Left lung (tissue), 4 donors: ENCODE measurements at regions not wholly inside any gene's neighbourhood (a gene's known extent, or its start where the extent isn't known, plus 50 kb on each side); places are given as distances from the start of the nearest gene placed in this dataset.

Experiments used
- ATAC-seq: fragments of 200-7000 bp; cut with Tn5 transposase; one replicate; pipeline ENCODE4 v1.9.1; 2020; ENCODE audit warnings: moderate library complexity
- DNase-seq, 4 donors: peaks; one replicate each; pipeline ENCODE4 v3.0.0-alpha.2; 2013 to 2020
- H3K27ac ChIP-seq, 2 donors: fragments of 200-600 bp; sonication (generic) in 1 of 2; one replicate each; pipeline versions ENCODE4 v1.5.0 to v1.8.0; 2020 to 2021
- H3K27me3 ChIP-seq, 2 donors: fragments of 200-600 bp; sonication (generic) in 1 of 2; one replicate each; pipeline versions ENCODE4 v1.5.0 to v1.8.0; 2020 to 2021
- H3K36me3 ChIP-seq, 2 donors: fragments of 200-600 bp; sonication (generic) in 1 of 2; one replicate each; pipeline versions ENCODE4 v1.5.0 to v1.8.0; 2020 to 2021
- H3K4me1 ChIP-seq, 2 donors: fragments of 200-600 bp; one replicate each; pipeline ENCODE4 v1.8.0; 2021
- H3K4me3 ChIP-seq, 2 donors: fragments of 200-600 bp; sonication (generic) in 1 of 2; one replicate each; pipeline versions ENCODE4 v1.5.0 to v1.8.0; 2020 to 2021; ENCODE audit warnings: mild to moderate bottlenecking in 1 of 2
- H3K9me3 ChIP-seq, 2 donors: fragments of 200-600 bp; sonication (generic) in 1 of 2; one replicate each; pipeline versions ENCODE4 v1.5.0 to v1.8.0; 2020 to 2021
- intact Hi-C, 2 donors: fragments of 100-400 bp; cut with DNase I; formaldehyde crosslinking; loops; one replicate each; pipeline versions ENCODE4 v1.11.2 to v1.14.2; 2022
- TF ChIP-seq, protein P1 (sequence below), 2 donors: fragments of 200-600 bp; sonication (generic) in 1 of 2; IDR thresholded peaks; one replicate each; pipeline versions ENCODE4 v1.5.0 to v1.8.0; 2021; ENCODE audit warnings: antibody characterized with exemption in 2 of 2
- donor health status: DM: no; HTN: yes; CAD: no.
- donor health status: DM: no; HTN: no; CAD: no.

DNA sequence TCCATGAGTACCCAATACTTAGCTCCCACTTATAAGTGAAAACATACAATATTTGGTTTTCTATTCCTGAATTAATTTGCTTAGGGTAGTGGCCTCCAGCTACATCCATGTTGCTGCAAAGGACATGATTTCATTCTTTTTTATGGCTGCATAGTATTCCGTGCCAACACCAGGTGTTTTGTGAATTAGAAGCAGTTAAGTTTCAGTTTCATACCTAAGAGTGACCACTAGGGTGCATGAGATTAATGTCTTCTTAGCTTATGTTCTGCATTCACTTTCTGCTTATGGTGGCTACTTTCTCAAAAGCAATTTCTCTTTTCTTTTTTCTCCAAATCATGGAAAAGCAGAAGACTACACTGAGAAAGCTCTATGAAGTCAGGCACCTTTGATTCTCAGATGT lies 65.1 kb upstream of the VSTM2A start:
- Histone ChIP-seq H3K4me1 (no peaks in the 10 kb centered on the region), H3K27me3 (no peaks in the 10 kb centered on the region), H3K9me3 (peaks cover 0 to 3% of the 10 kb centered on the region in 2 donors), H3K4me3 (no peak overlapping the region), H3K27ac (no peak overlapping the region), H3K36me3 (no peaks in the 10 kb centered on the region)
- ATAC-seq (no peak), DNase-seq (no peak)
- TF ChIP-seq, protein P1, sequence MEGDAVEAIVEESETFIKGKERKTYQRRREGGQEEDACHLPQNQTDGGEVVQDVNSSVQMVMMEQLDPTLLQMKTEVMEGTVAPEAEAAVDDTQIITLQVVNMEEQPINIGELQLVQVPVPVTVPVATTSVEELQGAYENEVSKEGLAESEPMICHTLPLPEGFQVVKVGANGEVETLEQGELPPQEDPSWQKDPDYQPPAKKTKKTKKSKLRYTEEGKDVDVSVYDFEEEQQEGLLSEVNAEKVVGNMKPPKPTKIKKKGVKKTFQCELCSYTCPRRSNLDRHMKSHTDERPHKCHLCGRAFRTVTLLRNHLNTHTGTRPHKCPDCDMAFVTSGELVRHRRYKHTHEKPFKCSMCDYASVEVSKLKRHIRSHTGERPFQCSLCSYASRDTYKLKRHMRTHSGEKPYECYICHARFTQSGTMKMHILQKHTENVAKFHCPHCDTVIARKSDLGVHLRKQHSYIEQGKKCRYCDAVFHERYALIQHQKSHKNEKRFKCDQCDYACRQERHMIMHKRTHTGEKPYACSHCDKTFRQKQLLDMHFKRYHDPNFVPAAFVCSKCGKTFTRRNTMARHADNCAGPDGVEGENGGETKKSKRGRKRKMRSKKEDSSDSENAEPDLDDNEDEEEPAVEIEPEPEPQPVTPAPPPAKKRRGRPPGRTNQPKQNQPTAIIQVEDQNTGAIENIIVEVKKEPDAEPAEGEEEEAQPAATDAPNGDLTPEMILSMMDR (IDR thresholded peaks at IDR 0.05): no peak
- intact Hi-C loops: no loop called here

DNA sequence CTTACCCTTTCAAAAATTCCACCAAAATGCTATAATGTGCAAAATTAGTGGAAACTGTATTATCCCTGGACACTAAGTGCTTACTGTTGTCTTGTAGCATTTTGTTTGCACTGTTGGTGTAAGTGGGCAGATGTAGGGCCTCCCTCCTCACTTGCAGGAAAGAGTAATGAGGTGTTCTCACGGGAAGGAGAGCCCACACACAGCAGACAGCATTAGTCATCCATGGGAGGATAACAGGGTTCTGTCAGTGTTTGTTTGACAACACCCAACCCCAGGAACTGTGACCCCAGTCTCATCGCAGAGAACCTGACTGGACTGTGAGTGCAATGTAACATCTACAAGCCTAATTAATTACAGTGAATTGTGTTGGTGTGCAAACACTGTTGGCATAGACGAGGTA lies 58.7 kb upstream of the VSTM2A start:
- no peak for ATAC-seq
- intact Hi-C loops: no loop called here

DNA sequence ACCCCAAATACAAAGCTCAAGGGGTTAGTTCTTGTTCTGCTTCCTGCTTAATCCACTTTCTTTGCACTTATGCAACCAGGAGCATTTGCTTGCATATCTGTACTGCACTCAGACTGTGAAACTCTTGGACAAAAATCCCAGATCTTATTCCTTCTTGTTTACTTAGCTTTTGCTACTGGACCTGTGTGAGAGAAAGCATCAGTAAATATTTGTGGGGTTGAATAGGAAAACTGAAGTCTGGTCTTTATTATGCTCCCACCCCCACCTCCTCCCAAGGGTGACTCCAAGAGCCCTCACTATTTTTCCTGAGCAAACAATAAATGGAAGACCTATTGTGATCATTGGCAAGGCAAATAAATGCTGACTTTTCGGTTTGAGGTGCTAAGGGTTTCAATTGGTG lies 57.1 kb upstream of the VSTM2A start:
- ATAC-seq (no peak), DNase-seq (no peak)
- intact Hi-C loops: no loop called here

More for the DNA sequence above, 58.7 kb upstream of the VSTM2A start:
- Histone ChIP-seq H3K27me3 (no peaks in the 10 kb centered on the region), H3K4me3 (no peak overlapping the region), H3K9me3 (no peaks in the 10 kb centered on the region), H3K36me3 (no peaks in the 10 kb centered on the region), H3K27ac (no peak overlapping the region), H3K4me1 (no peaks in the 10 kb centered on the region)
- no peak for DNase-seq
- TF ChIP-seq, protein P1 (IDR thresholded peaks at IDR 0.05): no peak

More for the DNA sequence above, 57.1 kb upstream of the VSTM2A start:
- Histone ChIP-seq H3K27me3 (no peaks in the 10 kb centered on the region), H3K4me3 (no peak overlapping the region), H3K9me3 (peaks cover 0 to under 1% of the 10 kb centered on the region in 2 donors), H3K27ac (no peak overlapping the region), H3K36me3 (no peaks in the 10 kb centered on the region), H3K4me1 (no peaks in the 10 kb centered on the region)
- TF ChIP-seq, protein P1 (IDR thresholded peaks at IDR 0.05): no peak
